PFSK-1 (cell line): ENCODE measurements at regions not wholly inside any gene's neighbourhood (a gene's known extent, or its start where the extent isn't known, plus 50 kb on each side); places are given as distances from the start of the nearest gene placed in this dataset.

Experiments
- FOXP2 ChIP-seq: optimal IDR thresholded peaks from 2 replicates; pipeline ENCODE3; 2011; ENCODE audit warnings: borderline replicate concordance, control low read depth, inconsistent platforms; ENCODE audit not compliant: insufficient read depth; ENCODE audit errors: extremely low read length, extremely low read depth
- POLR2AphosphoS5 ChIP-seq: IDR thresholded peaks from 2 replicates; pipeline ENCODE4 v1.6.1; 2012; ENCODE audit warnings: low read depth, mild to moderate bottlenecking, control low read depth, low read length, moderate library complexity
- SIN3A ChIP-seq: IDR thresholded peaks from 2 replicates; pipeline ENCODE4 v1.6.1; 2012; ENCODE audit warnings: mild to moderate bottlenecking, low read length, moderate library complexity, borderline replicate concordance; ENCODE audit not compliant: insufficient read depth
- TAF1 ChIP-seq: IDR thresholded peaks from 2 replicates; pipeline ENCODE4 v1.6.1; 2012; ENCODE audit warnings: low read length, control low read depth, borderline replicate concordance; ENCODE audit not compliant: insufficient read depth
- TF ChIP-seq, protein P1 (sequence below), 2 experiments: IDR thresholded peaks; 2 replicates each; pipeline versions ENCODE4 v1.6.1 to v1.8.0; 2011 to 2012; ENCODE audit warnings: low read depth in 2 of 2, low read length in 2 of 2, control low read depth in 1 of 2, inconsistent platforms in 1 of 2, mild to moderate bottlenecking in 1 of 2, moderate library complexity in 1 of 2; ENCODE audit not compliant: insufficient read depth in 1 of 2

DNA sequence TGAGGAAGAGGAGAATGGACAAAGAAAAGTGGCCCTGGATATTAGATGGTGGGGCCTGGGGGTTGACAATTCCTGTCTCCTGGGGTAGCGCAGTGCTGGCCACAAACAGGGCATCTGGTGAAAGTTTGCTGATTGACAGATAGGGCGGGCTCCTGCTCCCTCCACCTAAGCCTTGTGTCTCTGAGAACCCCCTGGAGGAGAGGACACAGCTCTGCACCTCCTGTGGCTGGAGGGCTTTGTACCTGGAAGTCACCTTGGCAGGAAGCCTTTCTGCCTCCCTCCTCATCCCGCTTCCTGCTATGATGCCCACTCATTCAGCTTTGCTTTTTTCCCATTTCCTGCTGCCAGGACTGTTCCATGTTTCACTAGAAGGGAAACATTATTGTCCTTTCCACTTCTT is 72.4 kb downstream of the RHOB start:
- no peak for TF ChIP-seq POLR2AphosphoS5

DNA sequence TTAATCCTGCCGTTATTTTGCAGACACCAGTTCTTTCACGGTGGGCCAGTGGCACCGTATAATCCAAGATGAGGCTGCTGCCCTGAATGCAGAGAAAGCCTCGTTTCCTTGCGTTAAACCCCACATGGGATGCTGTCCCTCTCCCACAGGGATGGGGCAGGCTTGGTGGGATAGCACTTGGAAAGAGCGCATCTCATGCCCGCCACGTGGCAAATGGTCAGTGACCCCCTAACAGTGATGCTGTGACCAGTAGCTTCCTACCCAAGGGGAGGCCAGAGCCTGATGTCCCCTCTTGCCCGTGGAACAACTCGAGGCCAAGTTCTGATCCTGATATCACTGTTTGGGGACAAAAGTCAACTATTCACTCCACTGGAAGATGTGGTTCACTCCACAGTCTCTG is 73.3 kb downstream of the RHOB start:
- TF ChIP-seq POLR2AphosphoS5 (no peak), TAF1 (no peak), SIN3A (no peak), FOXP2 (no peak)
- TF ChIP-seq, protein P1, sequence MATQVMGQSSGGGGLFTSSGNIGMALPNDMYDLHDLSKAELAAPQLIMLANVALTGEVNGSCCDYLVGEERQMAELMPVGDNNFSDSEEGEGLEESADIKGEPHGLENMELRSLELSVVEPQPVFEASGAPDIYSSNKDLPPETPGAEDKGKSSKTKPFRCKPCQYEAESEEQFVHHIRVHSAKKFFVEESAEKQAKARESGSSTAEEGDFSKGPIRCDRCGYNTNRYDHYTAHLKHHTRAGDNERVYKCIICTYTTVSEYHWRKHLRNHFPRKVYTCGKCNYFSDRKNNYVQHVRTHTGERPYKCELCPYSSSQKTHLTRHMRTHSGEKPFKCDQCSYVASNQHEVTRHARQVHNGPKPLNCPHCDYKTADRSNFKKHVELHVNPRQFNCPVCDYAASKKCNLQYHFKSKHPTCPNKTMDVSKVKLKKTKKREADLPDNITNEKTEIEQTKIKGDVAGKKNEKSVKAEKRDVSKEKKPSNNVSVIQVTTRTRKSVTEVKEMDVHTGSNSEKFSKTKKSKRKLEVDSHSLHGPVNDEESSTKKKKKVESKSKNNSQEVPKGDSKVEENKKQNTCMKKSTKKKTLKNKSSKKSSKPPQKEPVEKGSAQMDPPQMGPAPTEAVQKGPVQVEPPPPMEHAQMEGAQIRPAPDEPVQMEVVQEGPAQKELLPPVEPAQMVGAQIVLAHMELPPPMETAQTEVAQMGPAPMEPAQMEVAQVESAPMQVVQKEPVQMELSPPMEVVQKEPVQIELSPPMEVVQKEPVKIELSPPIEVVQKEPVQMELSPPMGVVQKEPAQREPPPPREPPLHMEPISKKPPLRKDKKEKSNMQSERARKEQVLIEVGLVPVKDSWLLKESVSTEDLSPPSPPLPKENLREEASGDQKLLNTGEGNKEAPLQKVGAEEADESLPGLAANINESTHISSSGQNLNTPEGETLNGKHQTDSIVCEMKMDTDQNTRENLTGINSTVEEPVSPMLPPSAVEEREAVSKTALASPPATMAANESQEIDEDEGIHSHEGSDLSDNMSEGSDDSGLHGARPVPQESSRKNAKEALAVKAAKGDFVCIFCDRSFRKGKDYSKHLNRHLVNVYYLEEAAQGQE (IDR thresholded peaks at IDR 0.05; ENCODE audit: insufficient read depth in 1 of 2, low read depth in 2 of 2, low read length in 2 of 2), result no peak

DNA sequence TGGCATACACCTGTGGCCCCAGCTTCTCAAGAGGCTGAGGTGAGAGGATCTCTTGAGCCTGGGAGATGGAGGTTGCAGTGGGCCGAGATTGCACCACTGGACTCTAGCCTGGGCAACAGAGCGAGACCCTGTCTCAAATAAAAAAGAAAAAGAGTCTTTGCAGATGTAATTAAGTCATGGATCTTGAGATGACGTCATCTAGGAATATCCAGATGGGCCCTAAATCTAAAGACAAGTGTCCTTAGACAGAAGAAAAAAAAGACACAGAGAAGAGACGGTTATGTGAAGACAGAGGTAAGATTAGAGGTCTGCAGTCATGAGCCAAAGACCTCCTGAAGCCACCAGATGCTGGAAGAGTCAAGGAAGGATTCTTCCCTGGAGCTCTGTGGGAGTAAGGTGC is 74.3 kb downstream of the RHOB start:
- no peak for TF ChIP-seq TAF1
- TF ChIP-seq POLR2AphosphoS5, result no peak
- TF ChIP-seq SIN3A, result no peak
- TF ChIP-seq, protein P1 (IDR thresholded peaks at IDR 0.05; ENCODE audit: insufficient read depth in 1 of 2, low read depth in 2 of 2, low read length in 2 of 2), result no peak
- no peak for TF ChIP-seq FOXP2

DNA sequence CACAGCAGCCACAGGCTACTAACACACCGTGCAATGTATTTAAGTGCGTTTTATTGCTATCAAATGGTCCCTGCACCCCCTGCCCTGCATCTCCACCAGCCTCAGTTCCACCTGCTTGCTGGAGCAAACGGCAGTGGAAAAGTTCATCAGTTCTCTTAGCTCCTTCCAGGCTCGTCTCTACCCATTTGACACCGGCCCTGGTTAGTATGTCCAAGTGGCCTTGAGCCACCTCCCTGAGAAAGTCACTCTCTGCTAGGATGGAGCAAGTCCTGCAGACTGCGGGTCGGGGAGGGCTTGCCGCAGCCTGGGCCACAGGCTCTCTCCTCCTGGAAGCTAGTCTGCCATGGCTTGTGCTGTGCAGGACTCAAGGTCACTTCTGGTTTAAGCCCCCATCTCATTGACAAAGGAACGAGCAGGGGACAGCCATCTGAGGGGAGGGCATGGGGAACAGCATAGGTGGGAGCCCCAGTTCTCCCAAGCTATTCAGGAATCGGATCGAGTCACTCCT is 74.9 kb downstream of the RHOB start:
- TF ChIP-seq, protein P1 (IDR thresholded peaks at IDR 0.05; ENCODE audit: insufficient read depth in 1 of 2, low read depth in 2 of 2, low read length in 2 of 2), result no peak
- TF ChIP-seq POLR2AphosphoS5, result no peak
- no peak for TF ChIP-seq TAF1
- TF ChIP-seq FOXP2, result no peak
- TF ChIP-seq SIN3A, result no peak

DNA sequence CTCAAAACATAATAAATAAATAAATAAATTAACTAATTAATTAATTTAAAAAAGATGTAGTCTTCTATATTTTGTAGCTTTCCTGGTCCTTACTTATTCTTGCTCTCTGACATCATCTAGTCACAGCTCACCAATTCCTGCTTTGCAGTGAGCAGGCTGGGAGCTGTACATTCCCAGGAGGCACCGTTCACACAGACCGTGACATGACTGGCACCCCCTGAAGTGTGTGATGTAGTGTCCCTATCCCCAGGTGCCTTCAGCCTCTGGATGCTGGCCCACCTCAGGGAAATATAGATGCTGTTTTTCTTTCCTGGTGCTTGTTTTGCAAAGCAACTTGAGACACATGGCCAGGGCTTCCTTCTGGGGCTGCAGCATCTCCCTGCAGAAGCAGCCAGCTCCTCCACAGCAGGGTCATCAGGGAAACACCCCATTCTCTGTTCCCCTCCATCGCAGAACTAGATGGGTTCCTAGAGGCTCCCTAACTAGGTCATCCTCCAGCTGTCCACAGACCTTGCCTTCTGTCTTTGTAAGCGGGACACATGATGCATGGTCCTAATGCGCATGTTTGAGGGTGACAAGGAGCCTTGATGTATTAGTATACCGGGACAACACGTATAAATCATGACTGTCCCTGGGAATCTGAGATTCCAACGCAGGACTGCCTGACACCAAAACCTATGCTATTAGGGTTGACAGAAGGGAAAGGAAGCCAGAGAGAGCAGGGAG is 76.4 kb downstream of the RHOB start:
- TF ChIP-seq SIN3A, result no peak
- TF ChIP-seq, protein P1 (IDR thresholded peaks at IDR 0.05; ENCODE audit: insufficient read depth in 1 of 2, low read depth in 2 of 2, low read length in 2 of 2), result no peak
- no peak for TF ChIP-seq FOXP2
- no peak for TF ChIP-seq POLR2AphosphoS5
- no peak for TF ChIP-seq TAF1
